ENCODE measurements at regions not wholly inside any gene's neighbourhood (a gene's known extent, or its start where the extent isn't known, plus 50 kb on each side); places are given as distances from the start of the nearest gene placed in this dataset.

GRCh38 chr6:90887764-90888163, 300.9 kb upstream of the MAP3K7 start:
- TF ChIP-seq POLR2A (IDR thresholded peaks at IDR 0.05) (no peak), CTCF (IDR thresholded peaks at IDR 0.05) (no peak)

All from breast epithelium (tissue), 3 donors.